Thyroid gland (tissue), 4 donors: ENCODE measurements at regions not wholly inside any gene's neighbourhood (a gene's known extent, or its start where the extent isn't known, plus 50 kb on each side); places are given as distances from the start of the nearest gene placed in this dataset.
"Not testable (repeated sequence)": the region's sequence is repeated elsewhere in the genome, so short reads cannot be mapped to it uniquely, and the experiment has no call there.

Experiments
- DNase-seq, 2 donors: peaks; one replicate each; pipeline ENCODE4 v3.0.0-alpha.2; 2019
- H3K27ac ChIP-seq, 3 donors: fragments of 200-600 bp; sonication (generic); 1 replicate in 2 of 3; 2 replicates in 1 of 3; pipeline ENCODE4 v1.5.1; 2016 to 2019; ENCODE audit warnings: mild to moderate bottlenecking in 1 of 3, moderate library complexity in 1 of 3
- H3K27me3 ChIP-seq: fragments of 200-600 bp; sonication (generic); one replicate; pipeline ENCODE4 v1.5.1; 2019
- H3K36me3 ChIP-seq, 2 donors: fragments of 200-600 bp; sonication (generic); one replicate each; pipeline ENCODE4 v1.5.1; 2016 to 2019
- H3K4me1 ChIP-seq, 2 donors: fragments of 200-600 bp; sonication (generic); one replicate each; pipeline ENCODE4 v1.5.1; 2017 to 2019
- H3K4me3 ChIP-seq, 3 donors: fragments of 200-600 bp; sonication (generic); replicated peaks in 1 of 3; 1 replicate in 2 of 3; 2 replicates in 1 of 3; pipeline ENCODE4 v1.5.1; 2016; ENCODE audit warnings: mild to moderate bottlenecking in 1 of 3
- H3K9me3 ChIP-seq: fragments of 200-600 bp; sonication (generic); one replicate; pipeline ENCODE4 v1.5.1; 2017
- POLR2A ChIP-seq, 2 donors: fragments of 450-650 bp; IDR thresholded peaks; one replicate each; pipeline ENCODE4 v1.6.1; 2017; ENCODE audit warnings: antibody characterized with exemption in 2 of 2, mild to moderate bottlenecking in 2 of 2, moderate library complexity in 1 of 2
- WGBS, 2 donors: methylation state at CpG; one replicate each; pipeline ENCODE4 v1.1.5; 2017; 5-methylcytosine and 5-hydroxymethylcytosine counted together
- intact Hi-C: fragments of 100-400 bp; cut with DNase I; formaldehyde crosslinking; loops from one replicate; pipeline ENCODE4 v1.15.1; 2023
- TF ChIP-seq, protein P1 (sequence below), 6 experiments: fragments of 200-600 bp in 3 of 6; fragments of 450-650 bp in 3 of 6; sonication (generic) in 3 of 6; IDR thresholded peaks; one replicate each; pipeline ENCODE4 v1.5.1; 2016 to 2019; ENCODE audit warnings: antibody characterized with exemption in 6 of 6, mild to moderate bottlenecking in 2 of 6, inconsistent platforms in 1 of 6, moderate library complexity in 1 of 6

DNA sequence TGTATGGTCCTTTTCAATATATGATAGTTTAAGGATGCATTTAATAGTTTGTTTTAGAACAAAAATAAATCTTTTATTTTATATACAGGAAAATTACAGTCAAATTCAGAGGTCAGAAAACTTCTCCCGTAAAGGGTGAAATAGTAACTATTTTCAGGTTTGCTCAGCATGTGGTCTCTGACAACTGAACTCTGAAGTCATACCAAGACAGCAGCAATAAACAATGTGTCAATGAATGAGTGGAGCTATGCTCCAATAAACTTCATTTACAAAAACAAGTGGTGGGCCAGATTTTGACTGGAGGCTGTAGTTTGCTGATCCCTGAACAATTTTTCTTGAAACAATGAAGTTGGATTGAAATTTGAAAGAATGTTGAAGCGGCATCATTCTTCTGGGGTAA, 123.6 kb downstream of the ZNF248 start:
- H3K4me1 ChIP-seq = no peaks in the 10 kb centered on the region
- H3K27me3 ChIP-seq = no peaks in the 10 kb centered on the region
- no peaks in the 10 kb centered on the region for H3K9me3 ChIP-seq
- H3K4me3 ChIP-seq = no peak overlapping the region
- H3K36me3 ChIP-seq = no peaks in the 10 kb centered on the region
- no peak for DNase-seq
- no peak for TF ChIP-seq POLR2A (IDR thresholded peaks at IDR 0.05)
- TF ChIP-seq, protein P1, sequence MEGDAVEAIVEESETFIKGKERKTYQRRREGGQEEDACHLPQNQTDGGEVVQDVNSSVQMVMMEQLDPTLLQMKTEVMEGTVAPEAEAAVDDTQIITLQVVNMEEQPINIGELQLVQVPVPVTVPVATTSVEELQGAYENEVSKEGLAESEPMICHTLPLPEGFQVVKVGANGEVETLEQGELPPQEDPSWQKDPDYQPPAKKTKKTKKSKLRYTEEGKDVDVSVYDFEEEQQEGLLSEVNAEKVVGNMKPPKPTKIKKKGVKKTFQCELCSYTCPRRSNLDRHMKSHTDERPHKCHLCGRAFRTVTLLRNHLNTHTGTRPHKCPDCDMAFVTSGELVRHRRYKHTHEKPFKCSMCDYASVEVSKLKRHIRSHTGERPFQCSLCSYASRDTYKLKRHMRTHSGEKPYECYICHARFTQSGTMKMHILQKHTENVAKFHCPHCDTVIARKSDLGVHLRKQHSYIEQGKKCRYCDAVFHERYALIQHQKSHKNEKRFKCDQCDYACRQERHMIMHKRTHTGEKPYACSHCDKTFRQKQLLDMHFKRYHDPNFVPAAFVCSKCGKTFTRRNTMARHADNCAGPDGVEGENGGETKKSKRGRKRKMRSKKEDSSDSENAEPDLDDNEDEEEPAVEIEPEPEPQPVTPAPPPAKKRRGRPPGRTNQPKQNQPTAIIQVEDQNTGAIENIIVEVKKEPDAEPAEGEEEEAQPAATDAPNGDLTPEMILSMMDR (IDR thresholded peaks at IDR 0.05) = no peak
- 87 to 89% methylated on average over 2 of the region's 2 CpGs for WGBS, 2 donors
- no peak overlapping the region for H3K27ac ChIP-seq
- intact Hi-C loops = no loop called here

DNA sequence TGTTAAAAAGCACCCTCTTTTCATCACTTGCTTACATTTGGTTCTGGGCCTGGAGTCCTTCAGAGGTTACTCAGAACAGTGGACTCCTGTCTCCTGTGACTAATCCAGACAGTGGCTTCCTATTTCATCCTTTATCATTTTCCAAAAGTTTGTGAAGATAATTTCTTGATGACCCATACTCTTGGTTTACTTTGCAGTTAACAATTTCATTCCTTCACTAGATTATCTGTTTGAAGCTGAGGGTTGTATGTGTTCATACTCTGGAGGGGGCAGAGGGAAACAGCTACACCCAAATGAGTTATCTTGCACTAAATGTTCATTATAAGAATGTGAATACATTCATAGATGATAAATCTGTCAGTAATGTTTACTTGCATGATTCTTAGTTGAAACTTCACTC, 124.7 kb downstream of the ZNF248 start:
- Histone ChIP-seq H3K9me3 (no peaks in the 10 kb centered on the region), H3K4me3 (no peak overlapping the region), H3K36me3 (no peaks in the 10 kb centered on the region), H3K27ac (no peak overlapping the region), H3K4me1 (no peaks in the 10 kb centered on the region), H3K27me3 (no peaks in the 10 kb centered on the region)
- intact Hi-C loops = no loop called here
- TF ChIP-seq, protein P1 (IDR thresholded peaks at IDR 0.05) = no peak
- TF ChIP-seq POLR2A (IDR thresholded peaks at IDR 0.05) = no peak
- DNase-seq = no peak

DNA sequence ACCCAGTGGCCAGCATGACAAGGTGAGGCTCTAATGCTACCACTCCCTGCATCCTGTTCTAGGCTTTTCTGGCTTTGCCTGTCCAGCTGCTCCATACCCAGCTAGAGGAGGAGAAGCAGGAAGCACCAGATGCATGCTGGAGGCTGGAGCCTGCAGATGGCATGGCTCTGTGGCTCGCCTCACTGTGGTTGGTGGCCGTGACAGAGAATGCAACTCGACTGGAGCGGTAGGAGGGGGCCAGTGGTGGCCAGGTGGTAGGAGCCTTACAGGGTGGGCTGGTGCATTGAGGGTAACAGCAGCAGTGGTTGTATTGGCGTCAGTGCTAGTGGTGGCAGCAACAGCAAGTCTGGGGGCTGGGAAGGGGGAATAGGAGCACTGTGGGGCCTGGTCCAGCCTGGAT, 128.6 kb downstream of the ZNF248 start:
- intact Hi-C loops = no loop called here
- TF ChIP-seq, protein P1 (IDR thresholded peaks at IDR 0.05) = no peak
- TF ChIP-seq POLR2A (IDR thresholded peaks at IDR 0.05) = no peak
- Histone ChIP-seq H3K27ac (no peak overlapping the region), H3K9me3 (no peaks in the 10 kb centered on the region), H3K27me3 (no peaks in the 10 kb centered on the region), H3K4me3 (no peak overlapping the region), H3K4me1 (no peaks in the 10 kb centered on the region), H3K36me3 (no peaks in the 10 kb centered on the region)
- DNase-seq = no peak
- WGBS, 2 donors = 81 to 82% methylated on average over 5 of the region's 5 CpGs

DNA sequence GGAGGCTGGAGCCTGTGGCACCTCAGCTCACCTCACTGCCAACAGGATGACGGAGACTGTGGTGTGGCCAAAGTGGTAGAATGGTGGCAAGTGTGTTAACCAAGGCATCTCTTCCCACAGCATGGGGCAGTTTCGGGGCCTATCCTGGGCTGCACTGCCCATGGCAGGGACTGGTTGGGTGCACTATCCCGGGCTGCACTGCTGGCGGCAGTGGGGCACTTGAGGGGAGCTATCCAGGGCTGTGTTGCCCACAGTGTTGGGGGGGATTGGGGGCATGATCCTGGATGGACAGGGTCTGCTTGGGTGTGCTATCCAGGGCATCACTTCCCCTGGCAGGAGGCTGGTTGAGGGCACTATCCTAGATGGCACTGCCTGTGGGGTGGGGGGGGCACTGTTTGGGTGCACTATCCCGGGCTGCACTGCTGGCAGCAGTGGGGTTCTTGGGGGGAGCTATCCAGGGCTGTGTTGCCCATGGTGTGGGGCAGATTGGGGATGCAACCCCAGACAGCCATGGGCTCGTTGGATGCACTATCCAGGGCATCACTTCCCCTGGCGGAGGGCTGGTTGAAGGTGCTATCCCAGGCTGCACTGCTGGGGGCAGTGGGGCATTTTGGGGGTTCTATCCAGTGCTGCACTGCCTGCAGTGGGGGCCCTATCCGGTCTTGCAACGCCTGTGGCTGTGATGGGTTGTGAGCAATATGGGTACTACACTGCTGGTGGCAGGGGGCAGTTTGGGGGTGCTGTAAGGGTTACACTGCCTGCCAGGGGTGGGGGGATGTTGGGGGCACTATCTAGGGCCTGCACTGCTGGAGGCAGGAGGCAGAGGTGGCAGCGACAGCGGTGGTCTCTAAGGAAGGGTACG, 129.7 kb downstream of the ZNF248 start:
- H3K27me3 ChIP-seq = no peaks in the 10 kb centered on the region
- DNase-seq = no peak
- TF ChIP-seq, protein P1 (IDR thresholded peaks at IDR 0.05) = no peak
- no peak for TF ChIP-seq POLR2A (IDR thresholded peaks at IDR 0.05)
- no peaks in the 10 kb centered on the region for H3K4me1 ChIP-seq
- WGBS, 2 donors = 76 to 91% methylated on average over 7 to 12 of the region's 12 CpGs
- intact Hi-C loops = no loop called here
- no peaks in the 10 kb centered on the region for H3K9me3 ChIP-seq
- H3K27ac ChIP-seq = no peak overlapping the region
- H3K36me3 ChIP-seq = no peaks in the 10 kb centered on the region
- no peak overlapping the region for H3K4me3 ChIP-seq

DNA sequence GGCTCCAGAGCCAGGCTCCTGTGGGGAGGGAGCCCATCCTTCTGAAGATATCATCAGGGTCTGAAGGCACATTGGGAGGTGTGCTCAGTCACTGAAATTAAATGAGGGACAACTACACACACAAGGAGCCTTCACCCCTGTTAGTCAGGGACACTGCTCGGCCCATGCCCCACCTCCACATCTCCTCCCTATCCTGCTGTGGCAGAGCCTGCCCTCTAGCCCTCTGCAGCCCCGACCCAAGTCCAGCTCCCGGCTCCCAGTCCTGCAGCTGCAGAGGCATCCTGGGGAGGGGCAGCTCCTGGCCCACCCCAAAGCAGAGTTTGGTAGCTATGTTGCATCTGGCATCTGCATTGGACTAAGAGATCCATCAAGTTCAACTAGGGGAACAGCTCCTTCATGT, 136.3 kb downstream of the ZNF248 start:
- Histone ChIP-seq H3K36me3 (no peaks in the 10 kb centered on the region), H3K27ac (no peak overlapping the region), H3K9me3 (no peaks in the 10 kb centered on the region), H3K4me1 (no peaks in the 10 kb centered on the region), H3K27me3 (no peaks in the 10 kb centered on the region), H3K4me3 (no peak overlapping the region)
- DNase-seq = no peak
- intact Hi-C loops = no loop called here
- WGBS, 2 donors = 78 to 80% methylated on average over 2 to 3 of the region's 3 CpGs
- TF ChIP-seq POLR2A (IDR thresholded peaks at IDR 0.05) = no peak
- TF ChIP-seq, protein P1 (IDR thresholded peaks at IDR 0.05) = no peak

DNA sequence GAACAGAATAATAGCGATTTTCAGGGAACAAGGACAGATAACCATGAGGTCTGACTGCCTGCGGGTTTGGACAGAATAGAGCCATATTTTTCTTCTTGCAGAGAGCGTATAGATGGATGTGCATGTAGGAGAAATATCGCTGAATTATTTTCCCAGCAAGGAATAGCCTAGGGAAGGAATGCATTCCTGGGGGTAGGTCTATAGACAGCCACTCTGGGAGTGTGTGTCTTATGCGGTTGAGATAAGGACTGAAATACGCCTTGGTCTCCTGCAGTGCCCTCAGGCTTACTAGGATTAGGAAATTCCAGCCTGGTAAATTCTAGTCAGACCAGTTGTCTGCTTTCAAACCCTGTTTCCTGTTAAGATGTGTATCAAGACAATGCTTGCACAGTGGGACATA, 139.3 kb downstream of the ZNF248 start:
- DNase-seq, H3K4me1 ChIP-seq, H3K27me3 ChIP-seq, H3K36me3 ChIP-seq, H3K4me3 ChIP-seq, H3K9me3 ChIP-seq, intact Hi-C loops, H3K27ac ChIP-seq: not testable (repeated sequence)
- 75 to 81% methylated on average over 6 of the region's 6 CpGs for WGBS, 2 donors
